Left kidney (tissue), 1 donor: ENCODE measurements at regions not wholly inside any gene's neighbourhood (a gene's known extent, or its start where the extent isn't known, plus 50 kb on each side); places are given as distances from the start of the nearest gene placed in this dataset.

Source experiments
- DNase-seq: peaks from one replicate; pipeline ENCODE4 v3.0.0-alpha.2; 2013

- no peak for DNase-seq
Measured at GRCh38 chr22:49111085-49111484, 716.6 kb downstream of the BRD1 start.

DNA sequence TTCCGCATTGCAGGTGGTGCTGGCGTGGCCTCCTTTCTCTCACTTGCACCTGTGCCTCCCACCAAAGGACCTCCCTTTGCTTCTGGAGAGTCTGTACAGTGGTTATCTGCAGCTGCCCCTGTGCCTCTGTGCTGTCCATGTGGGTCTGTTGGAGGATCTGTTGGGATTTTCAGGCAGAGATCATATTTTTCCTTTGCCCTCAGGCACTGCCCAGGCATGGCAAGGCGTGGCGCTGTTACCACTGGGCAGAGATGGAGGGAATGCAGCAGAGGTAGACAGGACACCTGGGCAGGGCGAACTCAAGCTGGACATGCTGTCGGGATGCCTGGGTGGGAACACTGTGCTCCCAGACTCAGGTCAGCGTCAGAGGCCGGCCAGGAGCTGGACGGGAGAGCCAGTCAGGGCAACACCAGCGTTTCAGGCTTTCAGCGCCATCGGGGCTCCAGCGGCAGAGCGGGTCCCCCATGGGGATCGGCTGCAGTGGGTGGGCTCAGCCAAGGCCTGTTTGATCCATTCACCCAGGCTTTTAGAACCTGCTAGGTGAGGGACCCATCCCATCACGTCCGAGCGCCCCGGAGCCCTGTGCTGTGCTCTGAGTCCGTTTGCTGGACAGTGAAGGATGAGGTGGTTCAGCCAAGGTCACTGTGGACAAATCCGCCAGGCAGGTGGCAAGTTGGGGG, 718.9 kb downstream of the BRD1 start:
- no peak for DNase-seq

DNA sequence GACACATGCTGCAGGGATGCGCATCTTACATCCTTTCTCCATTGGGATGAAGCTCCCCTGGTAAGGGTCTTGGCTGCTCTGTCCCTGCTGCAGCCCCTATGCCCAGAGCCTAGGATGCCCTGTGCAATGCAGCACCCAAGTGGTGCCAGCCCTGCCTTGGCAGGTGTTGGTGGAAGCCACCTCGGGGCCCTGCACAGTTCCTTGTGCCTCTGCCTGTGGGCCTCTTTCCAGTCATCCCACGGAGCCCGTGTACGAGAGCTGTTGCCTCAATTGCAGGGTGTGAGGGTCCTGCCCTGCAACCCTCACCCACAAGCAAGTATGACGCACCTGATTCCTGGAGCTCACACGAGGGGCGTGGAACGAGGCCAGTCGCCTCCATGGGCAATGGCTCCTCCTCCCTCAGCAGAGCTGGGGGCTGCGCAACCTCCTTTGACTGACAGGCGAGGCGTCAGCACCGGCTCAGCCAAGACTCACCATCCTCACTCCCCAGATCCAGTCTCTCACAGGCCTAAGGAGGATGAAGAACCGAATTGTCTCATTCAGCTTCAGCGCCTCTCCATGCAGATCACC, 719.6 kb downstream of the BRD1 start:
- DNase-seq: no peak

DNA sequence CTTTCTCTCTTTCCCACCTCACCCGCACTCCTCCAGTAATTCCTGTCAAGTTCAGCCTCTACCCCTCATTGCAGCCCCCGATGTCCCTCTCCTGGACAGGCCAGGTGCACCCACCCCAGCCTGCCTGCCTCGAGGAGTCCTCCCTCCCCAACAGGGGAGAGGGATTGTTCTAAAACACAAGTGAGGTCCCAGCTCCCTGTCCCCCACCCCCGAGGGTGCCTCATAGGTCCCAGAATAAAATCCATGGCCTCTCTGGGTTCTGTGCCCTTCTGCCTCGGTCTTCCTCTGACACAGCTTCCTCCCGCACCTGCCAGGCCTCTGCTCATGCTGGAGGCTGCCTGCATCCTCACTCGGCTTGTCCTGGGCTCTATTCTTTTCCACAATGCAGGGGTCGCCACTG, 720.1 kb downstream of the BRD1 start:
- no peak for DNase-seq

DNA sequence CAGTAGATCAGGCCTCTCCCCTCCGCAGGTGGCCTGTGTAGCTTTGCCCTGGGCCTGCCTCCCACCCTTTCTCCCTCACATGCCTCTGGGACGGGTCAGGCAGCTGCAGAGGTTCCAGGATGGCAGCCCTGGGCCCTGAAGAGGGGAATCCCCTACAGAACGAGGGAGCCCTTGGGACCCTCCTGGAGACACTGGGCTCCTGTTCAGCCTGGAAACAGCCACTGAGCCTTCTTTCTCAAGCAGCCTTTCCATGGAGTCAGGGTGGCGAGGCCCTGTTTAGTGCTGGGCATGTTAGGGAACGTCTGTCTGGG, 720.9 kb downstream of the BRD1 start:
- no peak for DNase-seq

DNA sequence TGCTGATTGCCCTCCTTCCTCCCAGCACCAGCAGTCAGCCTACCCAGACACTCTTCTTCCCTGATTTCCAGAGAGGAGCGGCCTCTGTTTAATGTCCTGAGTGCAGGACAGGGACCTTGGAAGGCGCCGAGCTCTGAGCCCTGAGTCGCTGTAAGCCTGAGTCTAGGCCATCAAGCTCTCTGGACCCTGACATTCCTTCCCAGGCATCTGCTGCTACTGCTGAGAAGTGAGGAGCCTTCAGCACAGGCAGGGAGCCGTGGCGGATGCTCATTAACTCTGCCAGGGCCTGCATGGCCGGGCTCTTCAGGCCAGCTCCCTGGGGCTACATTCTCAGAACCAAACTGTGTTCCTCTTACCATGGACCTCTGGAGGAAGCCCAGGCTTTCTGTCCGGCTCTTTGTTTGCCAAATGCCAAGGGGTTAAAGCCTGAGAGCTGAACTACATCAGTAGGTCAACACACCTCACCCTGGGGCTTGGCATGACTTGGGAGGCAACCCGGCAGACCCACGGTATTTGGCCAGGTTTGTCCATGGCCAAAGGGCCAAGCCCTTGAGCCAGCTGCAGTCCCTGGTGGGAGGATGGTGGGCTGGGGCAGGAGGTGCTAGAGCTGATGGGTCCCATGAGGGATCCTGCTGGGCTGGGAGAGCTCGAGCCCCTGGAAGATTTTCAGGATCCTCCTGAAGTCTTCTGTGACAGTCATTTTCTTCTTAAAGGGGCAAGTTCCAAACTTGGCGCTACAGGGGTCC, 721.4 kb downstream of the BRD1 start:
- peak; percentile 27 for DNase-seq

GRCh38 chr22:49104434-49104833, 723.2 kb downstream of the BRD1 start:
- DNase-seq: no peak

DNA sequence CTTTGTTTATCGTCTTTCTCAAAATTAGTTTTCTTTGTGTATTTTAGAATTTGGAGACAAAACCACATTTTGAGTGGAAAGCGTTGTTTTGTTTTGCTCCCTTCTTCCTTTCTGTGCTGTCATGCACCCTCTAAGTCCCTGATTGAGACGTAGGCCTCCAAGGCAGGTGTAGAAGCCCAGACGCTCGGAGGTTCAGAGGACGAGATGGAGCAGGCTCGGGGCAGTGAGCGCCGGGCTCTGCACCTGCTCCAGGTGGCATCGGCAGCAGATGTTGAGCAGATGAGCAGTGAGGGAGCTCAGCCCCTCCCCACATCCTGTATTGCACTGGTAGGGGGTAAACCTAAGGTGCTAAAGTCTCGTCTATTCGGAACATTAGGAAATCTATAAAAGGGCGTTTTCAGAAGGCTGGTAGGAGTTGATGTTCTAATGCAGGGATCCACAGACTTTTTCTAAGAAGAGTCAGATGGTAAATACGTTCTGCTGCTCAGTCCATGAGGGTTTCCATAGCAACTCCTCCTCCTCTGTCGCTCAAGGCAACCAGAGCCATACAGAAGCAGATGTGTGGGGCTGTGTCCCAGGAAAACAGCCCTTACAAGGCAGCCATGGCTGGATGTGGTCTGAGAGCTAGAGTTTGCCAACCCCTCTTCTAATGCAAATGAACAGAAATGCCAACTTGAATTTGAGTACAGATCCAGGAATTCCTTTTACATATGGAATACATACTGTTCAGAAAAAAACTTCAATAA, 724.2 kb downstream of the BRD1 start:
- DNase-seq: no peak

- no peak for DNase-seq
Measured at GRCh38 chr22:49102367-49102766, 725.3 kb downstream of the BRD1 start.

DNA sequence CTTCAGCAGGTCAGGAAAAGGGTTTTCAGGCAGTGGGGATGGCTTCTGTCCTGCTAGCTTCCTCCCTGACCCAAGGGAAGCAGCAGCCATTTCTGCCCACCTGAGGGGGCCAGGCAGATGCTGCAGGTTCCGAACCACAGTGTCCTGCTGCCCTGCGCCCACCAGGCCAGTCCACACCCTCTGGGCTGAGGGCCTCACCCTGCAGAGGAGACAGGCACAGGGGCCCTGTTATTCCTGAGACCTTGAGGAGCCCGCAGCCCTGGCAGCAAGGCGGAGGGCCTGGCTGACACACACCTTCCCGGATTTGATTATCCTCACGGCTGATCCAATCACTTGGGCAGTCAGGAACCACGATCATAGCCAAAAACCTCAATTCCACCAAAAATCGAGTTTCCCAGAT, 725.8 kb downstream of the BRD1 start:
- DNase-seq: no peak

DNA sequence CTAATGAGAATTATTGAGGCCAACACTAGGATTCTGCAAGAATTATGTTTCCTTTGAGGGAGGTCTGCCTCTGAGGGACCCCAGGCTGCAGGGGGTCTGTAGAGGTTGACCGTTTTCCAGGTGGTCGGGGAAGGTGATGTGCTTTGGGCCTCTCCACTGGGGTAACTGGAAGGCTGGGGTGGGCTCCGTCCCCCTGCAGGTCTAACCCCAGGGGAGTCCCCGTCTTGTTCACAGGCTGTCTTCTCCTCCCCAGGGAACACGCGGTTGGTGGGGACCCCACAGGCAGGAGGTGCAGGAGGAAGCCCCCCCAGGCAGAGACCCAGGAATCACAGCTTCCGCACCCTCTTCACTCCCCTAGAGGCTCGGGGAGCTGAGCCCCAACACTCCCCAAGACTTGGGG, 726.4 kb downstream of the BRD1 start:
- DNase-seq: no peak

- no peak for DNase-seq
Measured at GRCh38 chr22:49100773-49101172, 726.9 kb downstream of the BRD1 start.

- DNase-seq: no peak
Measured at GRCh38 chr22:49100316-49100715, 727.4 kb downstream of the BRD1 start.

DNA sequence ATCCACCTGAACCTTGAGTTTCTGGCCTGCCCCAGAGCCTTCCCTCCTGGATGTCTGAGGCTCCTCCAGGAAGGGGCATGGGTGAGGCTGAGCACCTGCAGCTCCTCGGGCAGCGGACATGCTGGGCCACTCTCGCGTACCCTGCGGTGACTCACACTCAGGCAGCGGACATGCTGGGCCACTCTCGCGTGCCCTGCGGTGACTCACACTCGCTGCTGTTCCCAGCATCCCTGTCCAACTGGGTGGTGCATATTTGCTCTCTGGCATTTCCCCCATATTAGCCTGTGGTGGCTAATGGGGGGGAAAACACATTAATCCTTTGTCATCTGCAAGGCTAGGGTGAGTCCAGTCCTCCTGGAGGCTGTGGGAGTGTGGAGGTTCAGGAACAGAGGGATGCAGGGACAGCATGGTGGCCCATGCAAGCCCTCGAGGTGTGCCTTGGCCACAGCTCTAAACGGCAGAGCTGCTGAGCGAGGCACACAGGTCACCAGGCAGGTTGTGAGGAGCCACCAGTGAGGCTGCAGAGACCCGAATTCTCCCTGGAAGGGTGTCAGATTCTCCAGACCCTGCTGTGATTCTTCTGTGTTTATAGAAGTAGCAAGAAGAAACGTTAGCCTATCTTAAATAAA, 728.1 kb downstream of the BRD1 start:
- no peak for DNase-seq

DNA sequence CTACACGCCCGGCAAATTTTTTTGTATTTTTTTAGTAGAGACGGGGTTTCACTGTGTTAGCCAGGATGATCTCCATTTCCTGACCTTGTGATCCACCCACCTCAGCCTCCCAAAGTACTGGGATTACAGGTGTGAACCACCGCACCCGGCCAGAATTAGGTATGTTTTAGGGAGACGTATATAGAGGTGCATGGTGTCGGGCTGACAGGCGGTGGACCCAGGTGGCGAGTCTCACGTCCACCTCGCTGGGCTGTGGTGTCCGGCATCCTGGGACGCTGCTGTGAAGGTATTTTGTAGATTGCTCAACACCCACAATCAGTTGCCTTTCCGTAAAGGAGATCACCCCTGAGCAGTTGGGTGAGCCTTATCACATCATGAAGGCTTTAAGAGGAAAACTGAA, 728.6 kb downstream of the BRD1 start:
- DNase-seq: no peak

- DNase-seq: no peak
Measured at GRCh38 chr22:49097966-49098365, 729.7 kb downstream of the BRD1 start.

GRCh38 chr22:49097171-49097925, 730.3 kb downstream of the BRD1 start:
- no peak for DNase-seq

- no peak for DNase-seq
Measured at GRCh38 chr22:49096476-49096875, 731.2 kb downstream of the BRD1 start.

DNA sequence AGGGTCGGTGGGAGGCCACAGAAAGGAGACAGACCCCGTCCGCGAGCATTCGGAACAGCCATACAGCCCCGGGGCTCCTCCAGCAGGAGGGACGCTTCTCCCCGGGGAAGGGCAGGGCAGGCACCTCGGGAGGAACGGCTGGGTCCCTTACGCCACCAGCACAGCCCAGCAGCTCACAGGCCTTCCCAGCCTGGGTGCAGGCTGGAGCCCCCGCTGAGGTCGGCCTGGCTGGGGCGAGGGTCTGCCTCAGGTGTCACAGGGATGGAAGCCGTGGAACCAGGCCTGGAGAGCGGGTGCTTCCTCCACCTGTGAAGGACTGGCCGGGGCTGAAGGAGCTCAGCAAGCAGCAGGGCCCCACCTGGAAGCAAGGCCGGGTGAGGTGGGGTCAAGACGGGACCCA, 732.3 kb downstream of the BRD1 start:
- no peak for DNase-seq

GRCh38 chr22:49094858-49095257, 732.8 kb downstream of the BRD1 start:
- DNase-seq: no peak

DNA sequence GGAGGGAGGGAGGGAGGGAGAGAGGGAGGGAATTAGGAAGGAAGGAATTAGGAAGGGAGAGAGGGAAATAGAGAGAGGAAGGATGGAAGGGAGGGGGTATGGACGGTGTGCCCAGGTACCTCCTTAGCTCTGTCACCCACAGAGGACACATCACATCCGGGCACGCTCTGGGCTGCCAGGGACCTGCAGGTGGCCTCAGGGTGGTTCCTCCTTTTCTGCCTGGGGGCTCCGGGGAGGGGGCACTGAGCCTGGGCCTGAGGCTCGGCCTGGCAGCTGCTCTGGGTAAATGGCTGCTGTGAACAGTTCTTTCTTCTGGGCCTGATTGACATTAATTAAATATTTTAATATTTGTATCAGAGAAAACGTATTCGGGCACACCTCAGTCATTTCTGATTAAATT, 733.5 kb downstream of the BRD1 start:
- DNase-seq: no peak
